ENCODE measurements at regions not wholly inside any gene's neighbourhood (a gene's known extent, or its start where the extent isn't known, plus 50 kb on each side); places are given as distances from the start of the nearest gene placed in this dataset.
A peak's percentile ranks its signal among the peaks of the same experiment; 100 is the strongest.
"Not testable (repeated sequence)": the region's sequence is repeated elsewhere in the genome, so short reads cannot be mapped to it uniquely, and the experiment has no call there.

DNA sequence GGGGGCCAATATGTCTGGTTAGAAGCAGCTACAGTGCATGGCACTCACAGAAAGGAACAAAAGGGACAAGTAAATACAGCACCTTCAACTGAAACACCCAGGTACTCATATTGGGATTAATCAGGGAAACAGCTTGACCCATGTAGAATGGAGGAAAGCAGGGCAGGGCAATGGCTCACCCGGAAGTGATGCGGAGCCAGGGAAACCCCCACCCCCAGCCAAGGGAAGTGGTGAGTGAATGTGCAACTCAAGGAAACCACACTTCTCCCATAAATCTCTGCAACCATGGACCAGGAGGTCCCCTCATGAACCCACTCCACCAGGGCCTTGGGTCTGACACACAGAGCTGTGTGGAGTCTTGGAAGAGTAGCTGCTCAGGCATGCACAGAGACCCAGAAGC, 117.1 kb downstream of the MTHFS start:
- peak overlapping the region; percentile 19; the same call in 1 of the 2 replicates for H3K27ac ChIP-seq (ENCODE audit: low read length)
- peak overlapping the region; percentile 42 for H3K4me2 ChIP-seq (ENCODE audit: low read length)
- H3K4me1 ChIP-seq (ENCODE audit: low read length), result peaks cover 39% of the 10 kb centered on the region
- H3K4me3 ChIP-seq (ENCODE audit: low read length), result peak overlapping the region; percentile 8; the same call in 1 of the 2 replicates
- H3K27me3 ChIP-seq (ENCODE audit: low read depth, low read length), result no peaks in the 10 kb centered on the region
- H3K36me3 ChIP-seq (replicated peaks; ENCODE audit: low read depth, low read length), result peaks cover 8% of the 10 kb centered on the region
- H3K79me2 ChIP-seq (ENCODE audit: low read length), result no peaks in the 10 kb centered on the region
- TF ChIP-seq, protein P1, sequence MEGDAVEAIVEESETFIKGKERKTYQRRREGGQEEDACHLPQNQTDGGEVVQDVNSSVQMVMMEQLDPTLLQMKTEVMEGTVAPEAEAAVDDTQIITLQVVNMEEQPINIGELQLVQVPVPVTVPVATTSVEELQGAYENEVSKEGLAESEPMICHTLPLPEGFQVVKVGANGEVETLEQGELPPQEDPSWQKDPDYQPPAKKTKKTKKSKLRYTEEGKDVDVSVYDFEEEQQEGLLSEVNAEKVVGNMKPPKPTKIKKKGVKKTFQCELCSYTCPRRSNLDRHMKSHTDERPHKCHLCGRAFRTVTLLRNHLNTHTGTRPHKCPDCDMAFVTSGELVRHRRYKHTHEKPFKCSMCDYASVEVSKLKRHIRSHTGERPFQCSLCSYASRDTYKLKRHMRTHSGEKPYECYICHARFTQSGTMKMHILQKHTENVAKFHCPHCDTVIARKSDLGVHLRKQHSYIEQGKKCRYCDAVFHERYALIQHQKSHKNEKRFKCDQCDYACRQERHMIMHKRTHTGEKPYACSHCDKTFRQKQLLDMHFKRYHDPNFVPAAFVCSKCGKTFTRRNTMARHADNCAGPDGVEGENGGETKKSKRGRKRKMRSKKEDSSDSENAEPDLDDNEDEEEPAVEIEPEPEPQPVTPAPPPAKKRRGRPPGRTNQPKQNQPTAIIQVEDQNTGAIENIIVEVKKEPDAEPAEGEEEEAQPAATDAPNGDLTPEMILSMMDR (IDR thresholded peaks at IDR 0.05; ENCODE audit: low read depth, low read length), result no peak
- TF ChIP-seq EZH2phosphoT487 (IDR thresholded peaks at IDR 0.05; ENCODE audit: low read depth), result no peak
- no peak overlapping the region for H3K9ac ChIP-seq (ENCODE audit: low read length)
- H4K20me1 ChIP-seq (ENCODE audit: insufficient read depth, low read length), result no peaks in the 10 kb centered on the region
- no peak overlapping the region for H2AFZ ChIP-seq (ENCODE audit: low read depth, low read length)
- H3K9me3 ChIP-seq (ENCODE audit: insufficient read depth, low read length), result 0 out of 2 replicates have a peak, but pooled peaks cover 4% of the 10 kb centered on the region

DNA sequence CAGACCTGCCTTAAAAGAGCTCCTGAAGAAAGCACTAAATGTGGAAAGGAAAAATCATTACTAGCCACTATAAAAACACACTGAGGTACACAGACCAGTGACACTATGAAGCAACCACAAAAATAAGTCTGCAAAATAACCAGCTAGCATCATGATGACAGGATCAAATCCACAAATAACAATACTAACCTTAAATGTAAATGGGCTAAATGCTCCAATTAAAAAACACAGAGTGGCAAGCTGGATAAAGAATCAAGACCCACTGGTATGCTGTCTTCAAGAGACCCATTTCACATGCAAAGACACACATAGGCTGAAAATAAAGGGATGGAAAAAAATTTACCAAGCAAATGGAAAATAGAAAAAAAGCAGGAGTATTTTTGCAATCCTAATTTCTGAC, 114.5 kb downstream of the MTHFS start:
- H3K4me1 ChIP-seq (ENCODE audit: low read length), result peaks cover 34% of the 10 kb centered on the region

More for the DNA sequence above, 114.5 kb downstream of the MTHFS start:
- not testable (repeated sequence) for H3K9ac ChIP-seq (ENCODE audit: low read length); H4K20me1 ChIP-seq (ENCODE audit: insufficient read depth, low read length); H3K27me3 ChIP-seq (ENCODE audit: low read depth, low read length); H3K27ac ChIP-seq (ENCODE audit: low read length); H3K9me3 ChIP-seq (ENCODE audit: insufficient read depth, low read length); H2AFZ ChIP-seq (ENCODE audit: low read depth, low read length); H3K4me3 ChIP-seq (ENCODE audit: low read length); H3K36me3 ChIP-seq (replicated peaks; ENCODE audit: low read depth, low read length); H3K79me2 ChIP-seq (ENCODE audit: low read length); H3K4me2 ChIP-seq (ENCODE audit: low read length)
